ENCODE measurements at regions not wholly inside any gene's neighbourhood (a gene's known extent, or its start where the extent isn't known, plus 50 kb on each side); places are given as distances from the start of the nearest gene placed in this dataset.

DNA sequence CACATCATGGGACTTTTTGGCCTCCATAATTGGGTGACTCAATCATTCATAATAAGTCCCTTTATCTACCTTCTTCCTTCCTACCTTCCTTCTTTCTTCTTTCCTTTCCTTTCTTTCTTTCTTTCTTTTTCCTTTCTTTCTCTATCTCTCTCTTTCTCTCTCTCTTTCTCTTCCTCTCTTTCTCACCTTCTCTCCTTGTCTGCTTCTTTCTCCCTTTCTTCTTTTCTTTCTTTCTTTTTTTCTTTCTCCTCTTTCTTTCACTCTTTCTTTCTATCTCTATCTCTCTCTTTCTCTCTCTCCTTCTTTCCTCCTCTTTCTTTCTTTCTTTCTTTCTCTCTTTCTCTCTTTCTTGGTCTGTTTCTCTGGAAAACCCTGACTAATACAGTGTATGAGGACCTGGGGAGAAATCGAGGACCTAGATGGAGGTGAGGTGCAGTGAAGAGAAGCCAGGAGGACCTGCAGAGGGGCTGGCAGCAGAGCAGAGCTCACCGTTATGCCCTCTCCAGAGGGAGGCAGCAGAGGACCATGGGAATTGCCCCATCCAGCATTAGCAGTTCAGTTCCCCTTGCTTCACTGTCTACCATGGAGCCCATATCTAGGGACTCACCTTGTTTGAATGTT lies 52.7 kb upstream of the BTRC start:
- Histone ChIP-seq H3K9me3 (no peaks in the 10 kb centered on the region), H3K27me3 (no peaks in the 10 kb centered on the region), H3K36me3 (no peaks in the 10 kb centered on the region), H3K27ac (no peak overlapping the region), H3K4me3 (no peak overlapping the region), H3K4me1 (no peaks in the 10 kb centered on the region)
- DNase-seq (ENCODE audit: low spot score), result no peak
- TF ChIP-seq, protein P1, sequence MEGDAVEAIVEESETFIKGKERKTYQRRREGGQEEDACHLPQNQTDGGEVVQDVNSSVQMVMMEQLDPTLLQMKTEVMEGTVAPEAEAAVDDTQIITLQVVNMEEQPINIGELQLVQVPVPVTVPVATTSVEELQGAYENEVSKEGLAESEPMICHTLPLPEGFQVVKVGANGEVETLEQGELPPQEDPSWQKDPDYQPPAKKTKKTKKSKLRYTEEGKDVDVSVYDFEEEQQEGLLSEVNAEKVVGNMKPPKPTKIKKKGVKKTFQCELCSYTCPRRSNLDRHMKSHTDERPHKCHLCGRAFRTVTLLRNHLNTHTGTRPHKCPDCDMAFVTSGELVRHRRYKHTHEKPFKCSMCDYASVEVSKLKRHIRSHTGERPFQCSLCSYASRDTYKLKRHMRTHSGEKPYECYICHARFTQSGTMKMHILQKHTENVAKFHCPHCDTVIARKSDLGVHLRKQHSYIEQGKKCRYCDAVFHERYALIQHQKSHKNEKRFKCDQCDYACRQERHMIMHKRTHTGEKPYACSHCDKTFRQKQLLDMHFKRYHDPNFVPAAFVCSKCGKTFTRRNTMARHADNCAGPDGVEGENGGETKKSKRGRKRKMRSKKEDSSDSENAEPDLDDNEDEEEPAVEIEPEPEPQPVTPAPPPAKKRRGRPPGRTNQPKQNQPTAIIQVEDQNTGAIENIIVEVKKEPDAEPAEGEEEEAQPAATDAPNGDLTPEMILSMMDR (IDR thresholded peaks at IDR 0.05), result peak in 1 of 2 donors; percentile 62

GRCh38 chr10:101303087-101303703 lies 50.8 kb upstream of the BTRC start:
- TF ChIP-seq, protein P1 (IDR thresholded peaks at IDR 0.05), result no peak
- Histone ChIP-seq H3K27ac (no peak overlapping the region), H3K27me3 (no peaks in the 10 kb centered on the region), H3K4me3 (no peak overlapping the region), H3K9me3 (no peaks in the 10 kb centered on the region), H3K36me3 (no peaks in the 10 kb centered on the region), H3K4me1 (no peaks in the 10 kb centered on the region)
- DNase-seq (ENCODE audit: low spot score), result no peak
